ENCODE measurements at regions not wholly inside any gene's neighbourhood (a gene's known extent, or its start where the extent isn't known, plus 50 kb on each side); places are given as distances from the start of the nearest gene placed in this dataset.

GRCh38 chr6:14925699-14926026, 320.2 kb upstream of the JARID2 start (continued):
- TF ChIP-seq, protein P1, sequence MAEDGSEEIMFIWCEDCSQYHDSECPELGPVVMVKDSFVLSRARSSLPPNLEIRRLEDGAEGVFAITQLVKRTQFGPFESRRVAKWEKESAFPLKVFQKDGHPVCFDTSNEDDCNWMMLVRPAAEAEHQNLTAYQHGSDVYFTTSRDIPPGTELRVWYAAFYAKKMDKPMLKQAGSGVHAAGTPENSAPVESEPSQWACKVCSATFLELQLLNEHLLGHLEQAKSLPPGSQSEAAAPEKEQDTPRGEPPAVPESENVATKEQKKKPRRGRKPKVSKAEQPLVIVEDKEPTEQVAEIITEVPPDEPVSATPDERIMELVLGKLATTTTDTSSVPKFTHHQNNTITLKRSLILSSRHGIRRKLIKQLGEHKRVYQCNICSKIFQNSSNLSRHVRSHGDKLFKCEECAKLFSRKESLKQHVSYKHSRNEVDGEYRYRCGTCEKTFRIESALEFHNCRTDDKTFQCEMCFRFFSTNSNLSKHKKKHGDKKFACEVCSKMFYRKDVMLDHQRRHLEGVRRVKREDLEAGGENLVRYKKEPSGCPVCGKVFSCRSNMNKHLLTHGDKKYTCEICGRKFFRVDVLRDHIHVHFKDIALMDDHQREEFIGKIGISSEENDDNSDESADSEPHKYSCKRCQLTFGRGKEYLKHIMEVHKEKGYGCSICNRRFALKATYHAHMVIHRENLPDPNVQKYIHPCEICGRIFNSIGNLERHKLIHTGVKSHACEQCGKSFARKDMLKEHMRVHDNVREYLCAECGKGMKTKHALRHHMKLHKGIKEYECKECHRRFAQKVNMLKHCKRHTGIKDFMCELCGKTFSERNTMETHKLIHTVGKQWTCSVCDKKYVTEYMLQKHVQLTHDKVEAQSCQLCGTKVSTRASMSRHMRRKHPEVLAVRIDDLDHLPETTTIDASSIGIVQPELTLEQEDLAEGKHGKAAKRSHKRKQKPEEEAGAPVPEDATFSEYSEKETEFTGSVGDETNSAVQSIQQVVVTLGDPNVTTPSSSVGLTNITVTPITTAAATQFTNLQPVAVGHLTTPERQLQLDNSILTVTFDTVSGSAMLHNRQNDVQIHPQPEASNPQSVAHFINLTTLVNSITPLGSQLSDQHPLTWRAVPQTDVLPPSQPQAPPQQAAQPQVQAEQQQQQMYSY (CRISPR knock-in tag; IDR thresholded peaks at IDR 0.05) = no peak
- no peak for TF ChIP-seq SIX5 (IDR thresholded peaks at IDR 0.05; ENCODE audit: low read depth, low read length, severe bottlenecking)

GRCh38 chr6:14927398-14927797, 318.5 kb upstream of the JARID2 start:
- no peaks in the 10 kb centered on the region; a peak in 1 of 4 replicates for H3K27me3 ChIP-seq (replicated peaks in 1 of 2; ENCODE audit: control insufficient read depth in 2 of 2, insufficient read depth in 2 of 2, low read length in 1 of 2)
- FAIRE-seq (no peak), ATAC-seq (no peak), DNase-seq (ENCODE audit: low read depth, low spot score) (no peak)
- ChIA-PET SMC1A (ENCODE audit: uncharacterized antibody, unreplicated experiment) (no interaction called here), RAD21 (ENCODE audit: unreplicated experiment) (no interaction called here), CTCF (no interaction called here), POLR2A (no interaction called here)
- H3K4me2 ChIP-seq (ENCODE audit: control insufficient read depth, insufficient read depth) = no peak overlapping the region
- no TSS peak for BruUV-seq (replicated peaks)
- H4K20me1 ChIP-seq (ENCODE audit: control insufficient read depth, insufficient read depth) = no peaks in the 10 kb centered on the region
- intact Hi-C loops (cut with micrococcal nuclease; ENCODE audit: unreplicated experiment) = no loop called here
- no peak overlapping the region for H3K4me3 ChIP-seq
- no peak overlapping the region for H3K27ac ChIP-seq (ENCODE audit: control insufficient read depth, insufficient read depth)
- no peaks in the 10 kb centered on the region for H3K9me3 ChIP-seq (replicated peaks; ENCODE audit: control insufficient read depth, insufficient read depth, low read length)
- H3K9ac ChIP-seq (ENCODE audit: control insufficient read depth, insufficient read depth, low read length) = no peak overlapping the region
- in situ Hi-C loops (cut with MboI) = no loop called here
- no peaks in the 10 kb centered on the region for H3K79me2 ChIP-seq (ENCODE audit: control insufficient read depth, insufficient read depth, low read length)
- TF ChIP-seq HDAC6 (IDR thresholded peaks at IDR 0.05; ENCODE audit: unreplicated experiment) = no peak
- no peak for TF ChIP-seq JUND (IDR thresholded peaks at IDR 0.05; ENCODE audit: low read depth, low read length)
- no peak for TF ChIP-seq PML (IDR thresholded peaks at IDR 0.05; ENCODE audit: low read length)
- no peak for TF ChIP-seq SREBF2 (IDR thresholded peaks at IDR 0.05; ENCODE audit: low read length)
- no peak for TF ChIP-seq SUZ12 (IDR thresholded peaks at IDR 0.05; ENCODE audit: unreplicated experiment)
- TF ChIP-seq ASH2L (IDR thresholded peaks at IDR 0.05; ENCODE audit: borderline replicate concordance, low read depth) = no peak
- TF ChIP-seq ESRRA (IDR thresholded peaks at IDR 0.05; ENCODE audit: low read length) = no peak
- TF ChIP-seq YBX1 (IDR thresholded peaks at IDR 0.05) = no peak
- TF ChIP-seq SKIL (IDR thresholded peaks at IDR 0.05; ENCODE audit: low read depth, poor library complexity, severe bottlenecking) = no peak
- TF ChIP-seq SMARCA5 (IDR thresholded peaks at IDR 0.05) = no peak
- TF ChIP-seq PAX8 (IDR thresholded peaks at IDR 0.05) = no peak
- TF ChIP-seq TARDBP (IDR thresholded peaks at IDR 0.05; ENCODE audit: borderline replicate concordance) = no peak
- no peak for TF ChIP-seq ZNF217 (IDR thresholded peaks at IDR 0.05)
- H3K36me3 ChIP-seq (ENCODE audit: control insufficient read depth in 2 of 2, insufficient read depth in 2 of 2, low read length in 1 of 2) = no peaks in the 10 kb centered on the region
- H3K4me1 ChIP-seq (ENCODE audit: control insufficient read depth, insufficient read depth, low read length) = no peaks in the 10 kb centered on the region
- 64% methylated on average over 7 of the region's 7 CpGs for WGBS (ENCODE audit: insufficient coverage, insufficient replicate concordance, low lambda C conversion rate, missing lambda C conversion rate)
- no peak overlapping the region for H2AFZ ChIP-seq (ENCODE audit: control insufficient read depth, low read depth, low read length)

Measured in GM12878 (cell line).